Fibroblast of skin of scalp (primary cell): ENCODE measurements at regions not wholly inside any gene's neighbourhood (a gene's known extent, or its start where the extent isn't known, plus 50 kb on each side); places are given as distances from the start of the nearest gene placed in this dataset.
"Not testable (repeated sequence)": the region's sequence is repeated elsewhere in the genome, so short reads cannot be mapped to it uniquely, and the experiment has no call there.

ENCODE experiments used
- DNase-seq: peaks from one replicate; pipeline ENCODE4 v3.0.0-alpha.2; 2013

DNA sequence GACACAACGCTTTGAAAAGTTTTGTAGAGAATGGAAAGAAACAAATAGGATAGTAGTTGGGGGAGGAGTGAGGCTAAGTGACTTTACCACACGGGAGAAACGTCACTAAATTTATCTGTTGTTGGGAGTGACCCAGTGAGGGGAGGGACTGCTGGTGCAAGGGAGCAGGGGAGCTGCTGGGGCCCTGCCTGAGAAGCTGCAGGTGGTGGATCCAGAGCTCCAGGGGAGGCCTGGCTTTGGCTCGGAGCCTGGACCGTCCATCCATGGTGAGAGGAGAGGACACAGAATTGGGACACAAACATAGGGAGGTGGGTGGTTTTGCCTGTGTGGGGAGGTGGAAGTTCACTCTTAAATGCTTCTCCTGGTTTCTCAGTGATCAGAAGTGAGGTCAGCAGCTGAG is 107.6 kb downstream of the GOSR1 start:
- DNase-seq = no peak

- peak; percentile 76 for DNase-seq
Observed at GRCh38 chr17:30580916-30581315, 103.7 kb downstream of the GOSR1 start.

GRCh38 chr17:30579610-30580315 is 102.6 kb downstream of the GOSR1 start:
- peak; percentile 25 for DNase-seq

DNA sequence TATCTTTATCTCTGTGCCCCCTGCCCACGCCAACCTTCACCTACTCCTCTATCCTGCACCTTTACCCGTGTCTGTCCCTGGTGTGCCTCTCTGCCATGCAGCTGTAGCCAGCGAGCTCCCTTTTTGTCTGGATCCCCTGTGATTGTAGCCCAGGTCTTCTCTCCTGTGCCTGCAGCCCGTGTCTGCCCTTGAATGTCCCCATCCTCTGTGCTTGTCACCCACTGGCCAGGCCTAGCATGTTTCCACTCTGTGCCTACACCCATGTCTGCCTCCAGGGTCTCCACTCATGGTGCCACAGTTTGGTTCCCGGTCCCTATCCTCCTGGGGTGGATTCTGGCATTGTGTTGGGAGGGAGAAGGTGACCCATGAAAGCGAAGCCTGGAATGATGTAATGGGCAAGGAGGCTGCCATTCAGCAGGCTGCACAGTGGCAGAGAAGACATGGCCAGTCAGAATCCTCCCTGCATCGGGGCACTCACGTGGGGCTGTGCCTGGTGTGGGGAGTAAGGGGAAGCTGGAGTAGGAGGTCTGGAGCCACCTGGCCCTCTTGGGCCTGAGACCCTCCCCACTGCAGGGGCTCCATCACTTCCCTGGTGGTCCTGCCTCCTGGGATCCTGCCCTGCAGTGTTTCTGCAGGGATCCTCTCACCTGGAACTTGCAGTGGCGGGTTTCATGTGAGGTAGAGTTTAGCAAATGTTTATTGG is 101.0 kb downstream of the GOSR1 start:
- not testable (repeated sequence) for DNase-seq
